ENCODE measurements at regions not wholly inside any gene's neighbourhood (a gene's known extent, or its start where the extent isn't known, plus 50 kb on each side); places are given as distances from the start of the nearest gene placed in this dataset.

DNA sequence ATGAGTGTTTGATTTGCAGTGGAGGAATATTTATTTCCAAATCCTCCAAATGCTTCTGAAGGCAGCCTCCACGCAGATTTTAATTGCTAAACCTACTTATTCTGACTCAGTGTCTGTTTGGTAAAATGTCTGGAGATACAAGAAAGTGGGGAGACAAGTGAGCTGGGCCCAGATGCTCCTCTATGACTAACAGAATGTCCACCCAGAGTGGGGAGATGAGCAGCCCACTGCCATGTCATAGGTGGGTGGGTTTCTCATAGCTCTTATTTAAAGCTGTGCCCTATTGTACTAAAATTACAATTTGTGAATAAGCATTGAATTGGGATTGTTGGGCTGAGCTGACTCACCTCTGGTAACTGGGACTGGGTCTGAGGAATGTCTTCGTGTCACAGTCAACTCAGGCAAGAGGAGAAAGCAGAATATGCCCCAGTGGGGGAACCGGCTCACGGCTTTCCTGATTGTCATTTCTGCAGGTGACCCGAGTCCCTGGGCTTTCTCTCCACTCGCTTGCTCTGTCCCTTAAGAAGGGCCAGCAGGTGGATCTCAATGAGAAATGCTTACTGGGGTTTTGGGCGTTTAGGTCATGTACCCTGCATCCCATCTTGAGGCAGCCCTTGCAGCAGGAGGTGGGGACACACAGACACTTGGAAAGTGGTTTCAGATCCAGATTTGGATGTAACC, 116.3 kb upstream of the SPRED2 start:
- DNase-seq: no peak

DNA sequence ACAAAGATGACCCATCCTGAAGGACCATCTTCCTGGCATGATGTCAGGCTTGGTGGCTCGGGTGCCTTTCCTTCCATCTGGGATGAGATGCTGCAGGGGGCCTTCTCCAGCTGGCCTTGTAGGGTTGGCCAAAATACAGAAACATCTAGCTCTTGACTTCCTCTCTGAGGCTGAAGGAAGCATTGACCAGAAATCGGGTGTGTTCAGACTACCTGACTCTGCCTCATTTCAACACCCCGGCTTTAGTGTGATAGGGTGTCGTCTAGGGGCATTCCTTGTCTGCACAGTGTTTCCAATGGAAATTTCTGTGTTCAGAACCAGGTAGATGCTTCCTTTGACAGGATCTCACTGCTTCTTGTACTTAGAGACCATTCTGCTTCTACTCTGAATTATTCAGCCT, 115.7 kb upstream of the SPRED2 start:
- DNase-seq: no peak

- no peak for DNase-seq
Observed at GRCh38 chr2:65545837-65546805, 113.7 kb upstream of the SPRED2 start.

DNA sequence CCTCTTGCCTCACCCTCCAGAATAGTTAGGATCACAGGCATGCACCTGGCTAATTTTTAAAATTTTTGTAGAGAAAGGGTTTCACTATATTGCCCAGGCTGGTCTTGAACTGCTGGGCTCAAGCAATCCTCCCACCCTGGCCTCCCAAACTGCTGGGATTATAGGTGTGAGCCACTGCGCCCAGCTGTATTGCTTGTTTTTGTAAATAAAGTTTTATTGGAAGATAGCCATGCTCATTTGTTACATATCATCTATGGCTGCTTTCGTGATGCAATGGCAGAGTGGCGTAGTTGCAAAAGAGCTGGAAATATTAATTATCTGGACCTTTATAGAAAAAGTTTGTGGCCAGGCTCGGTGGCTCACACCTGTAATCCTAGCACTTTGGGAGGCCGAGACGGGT, 109.4 kb upstream of the SPRED2 start:
- DNase-seq: no peak

- DNase-seq: no peak
Observed at GRCh38 chr2:65539633-65540032, 107.2 kb upstream of the SPRED2 start.

DNA sequence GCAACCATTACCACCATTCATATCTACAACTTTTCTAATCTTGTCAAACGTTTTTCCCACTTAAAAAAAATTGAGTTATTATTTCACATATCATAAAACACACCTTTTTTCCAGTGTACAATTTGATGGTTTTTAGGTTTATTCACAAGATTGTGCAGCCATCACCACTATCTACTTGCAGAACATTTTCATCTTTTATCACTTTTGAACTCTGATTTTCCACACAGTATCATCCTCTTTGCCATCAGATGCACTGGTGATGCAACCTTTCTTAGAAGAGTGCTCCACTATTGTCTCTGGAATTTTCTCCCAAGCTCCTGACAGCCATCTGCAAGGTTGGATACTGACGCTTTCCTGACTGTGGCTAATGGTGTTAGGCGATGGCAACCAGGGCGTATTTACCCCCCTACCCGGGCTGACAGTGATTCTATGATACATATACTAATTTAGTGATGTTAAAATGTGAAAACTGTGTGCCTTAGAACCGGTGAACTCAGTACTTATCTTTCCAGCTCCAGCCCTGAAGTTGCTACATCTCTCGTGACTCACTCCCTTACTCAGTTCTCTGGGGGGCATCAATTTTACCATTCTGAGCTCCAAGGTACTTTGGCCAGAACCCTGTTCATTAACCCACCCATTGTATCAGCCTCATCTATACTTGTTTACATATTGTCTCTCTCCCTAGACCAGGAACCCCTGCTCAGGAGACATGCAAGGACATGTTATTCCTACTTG, 105.4 kb upstream of the SPRED2 start:
- DNase-seq: no peak

GRCh38 chr2:65536596-65536995, 104.2 kb upstream of the SPRED2 start:
- DNase-seq: no peak

DNA sequence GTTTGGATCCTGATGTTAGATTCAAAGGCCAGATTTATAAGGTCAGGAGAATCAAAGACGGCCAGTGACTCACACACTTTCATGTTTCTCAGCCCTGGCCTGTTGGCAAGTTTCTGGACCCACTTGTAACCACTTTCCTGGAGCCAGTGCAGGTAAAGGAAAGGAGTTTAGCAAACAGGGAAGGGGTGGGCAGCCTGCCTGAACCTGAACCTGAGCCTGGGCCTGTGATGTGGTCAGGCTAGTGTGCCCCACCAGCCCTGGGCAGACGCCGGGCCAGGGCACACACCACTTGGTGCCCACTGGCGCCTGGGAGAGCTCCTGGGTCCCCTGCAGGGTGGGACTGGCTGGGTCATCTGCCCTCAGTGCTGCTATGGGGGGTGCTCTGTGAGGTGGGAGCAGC, 100.5 kb upstream of the SPRED2 start:
- no peak for DNase-seq

DNA sequence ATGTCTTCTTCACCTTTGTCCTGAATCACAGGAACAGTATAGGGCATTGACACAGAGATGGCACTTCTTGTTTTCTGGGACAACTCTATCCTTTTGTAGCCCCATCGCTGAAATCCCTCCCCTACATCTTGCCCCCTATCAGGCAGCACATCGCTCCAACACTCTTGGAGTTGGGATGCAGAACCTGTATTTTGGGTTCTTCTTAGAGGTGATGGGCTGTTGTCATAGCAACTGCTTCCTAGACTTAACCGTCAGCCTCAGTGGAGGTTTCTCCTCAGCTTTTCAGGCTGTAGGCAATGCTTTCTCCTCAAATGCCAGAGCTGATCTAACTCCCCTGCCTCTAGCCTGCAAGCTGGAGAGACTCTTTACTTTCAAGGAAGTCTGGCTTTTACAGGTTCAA, 99.9 kb upstream of the SPRED2 start:
- no peak for DNase-seq

- no peak for DNase-seq
Observed at GRCh38 chr2:65530547-65531320, 98.3 kb upstream of the SPRED2 start.

DNA sequence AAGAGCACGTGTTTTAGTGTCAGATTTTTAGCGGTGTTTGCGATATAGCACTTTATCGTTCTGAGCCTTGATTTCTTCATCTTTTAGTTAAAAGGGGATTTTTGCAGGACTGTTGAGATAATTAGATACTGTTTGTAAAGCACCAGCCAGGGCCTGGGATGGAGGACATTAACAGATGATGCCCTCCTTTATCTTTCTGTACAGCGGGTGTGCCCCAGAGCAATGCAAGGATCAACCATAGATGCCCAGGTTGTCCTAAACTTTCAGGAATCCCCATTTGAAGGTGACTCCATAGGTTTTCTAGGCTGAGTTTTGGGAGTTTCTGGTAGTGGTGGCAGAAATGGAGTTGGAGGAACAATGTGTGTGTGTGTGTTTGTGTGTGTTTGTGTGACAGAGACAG, 97.0 kb upstream of the SPRED2 start:
- no peak for DNase-seq

DNA sequence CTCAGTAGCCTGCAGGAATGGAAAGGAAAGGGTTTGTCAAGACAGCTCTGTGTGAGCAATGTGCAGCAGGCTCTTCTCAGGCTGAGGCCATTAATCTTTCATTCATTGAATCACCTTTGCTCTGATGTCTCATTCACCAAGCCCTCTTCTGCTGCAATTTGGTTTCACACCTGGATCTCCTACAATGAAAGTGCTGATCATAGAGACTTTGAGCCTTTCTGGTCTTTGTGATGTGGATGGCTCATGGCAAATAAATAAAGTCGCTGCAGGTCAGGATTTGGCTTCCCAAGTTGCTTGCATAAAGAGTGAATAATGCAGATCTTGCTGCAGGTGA, 95.8 kb upstream of the SPRED2 start:
- DNase-seq: no peak

- DNase-seq: no peak
Observed at GRCh38 chr2:65527451-65528240, 95.2 kb upstream of the SPRED2 start.

- DNase-seq: no peak
Observed at GRCh38 chr2:65525616-65526231, 93.3 kb upstream of the SPRED2 start.

- DNase-seq: no peak
Observed at GRCh38 chr2:65522922-65523321, 90.5 kb upstream of the SPRED2 start.

- no peak for DNase-seq
Observed at GRCh38 chr2:65518751-65519150, 86.4 kb upstream of the SPRED2 start.

- DNase-seq: no peak
Observed at GRCh38 chr2:65514555-65515195, 82.3 kb upstream of the SPRED2 start.

DNA sequence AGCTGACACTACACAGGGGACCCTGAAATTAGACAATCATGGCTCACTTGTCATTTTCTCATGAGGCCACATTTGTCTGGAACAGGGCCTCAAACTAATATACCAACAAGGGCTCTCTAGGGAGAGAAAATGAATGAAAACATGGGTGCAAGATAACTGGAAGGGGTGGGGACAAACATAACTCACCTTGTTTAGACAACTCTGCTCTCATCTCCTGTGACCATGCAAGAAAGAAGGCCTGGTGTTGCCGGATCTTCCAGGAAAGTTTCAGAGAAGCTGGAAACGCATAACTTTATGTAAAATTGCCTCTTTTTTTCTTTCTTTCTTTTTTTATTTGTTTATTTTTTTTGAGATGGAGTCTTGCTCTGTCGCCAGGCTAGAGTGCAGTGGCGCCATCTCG, 80.4 kb upstream of the SPRED2 start:
- no peak for DNase-seq

DNA sequence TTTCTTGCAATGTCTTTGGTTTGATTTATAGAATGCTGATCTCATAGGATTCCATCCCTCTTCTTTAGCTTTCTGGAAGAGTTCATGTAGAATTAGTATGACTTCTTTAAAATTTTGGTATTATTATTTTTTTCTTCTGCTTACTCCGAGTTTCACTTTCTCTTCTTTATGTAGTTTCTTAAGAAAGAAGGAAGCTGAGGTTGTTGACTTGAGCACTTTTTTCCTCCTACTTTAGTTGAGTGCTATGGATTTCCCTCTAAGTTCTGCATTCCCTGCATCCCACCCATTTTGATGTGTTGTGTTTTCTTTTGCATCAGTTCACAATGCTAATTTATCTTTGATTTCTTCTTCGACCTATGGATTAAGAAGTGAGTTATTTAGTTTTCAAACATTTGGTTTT, 78.9 kb upstream of the SPRED2 start:
- DNase-seq: no peak

DNA sequence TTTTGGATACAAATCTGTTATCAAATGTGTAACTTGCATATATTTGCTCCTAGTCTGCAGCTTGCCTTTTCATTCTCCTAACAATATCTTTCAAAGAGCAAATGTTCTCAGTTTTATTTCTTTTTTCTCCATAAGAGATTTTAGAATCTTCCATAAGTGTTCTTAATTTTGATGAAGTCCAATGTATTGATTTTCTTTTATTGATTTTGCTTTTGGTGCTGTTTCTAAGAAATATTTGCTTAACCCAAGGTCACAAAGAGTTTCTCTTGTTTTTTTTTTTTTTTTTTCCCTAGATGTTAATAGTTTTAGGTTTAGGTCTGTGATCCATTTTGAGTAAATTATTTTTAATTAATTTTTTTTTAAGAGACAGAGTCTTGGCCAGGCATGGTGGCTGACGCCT, 75.8 kb upstream of the SPRED2 start:
- no peak for DNase-seq

Data from stimulated activated CD4-positive, alpha-beta T cell treated with anti-CD3 and anti-CD28 coated beads, Interleukin-15, amount 100 ng/mL, for 24 hours (primary cell).